BJ (cell line): ENCODE measurements at regions not wholly inside any gene's neighbourhood (a gene's known extent, or its start where the extent isn't known, plus 50 kb on each side); places are given as distances from the start of the nearest gene placed in this dataset.

ENCODE experiments used
- CTCF ChIA-PET: fragments of 350-600 bp; formaldehyde crosslinking; extraction: SDS; loops from one replicate; lab custom pipeline; 2021; ENCODE audit warnings: antibody characterized with exemption, inconsistent platforms; lab: Yijun Ruan, JAX
- POLR2A ChIA-PET: fragments of 300-600 bp; sonication (Branson Sonifier 250); formaldehyde crosslinking; extraction: SDS; loops from one replicate; lab custom pipeline; 2021; ENCODE audit warnings: antibody characterized with exemption; lab: Charles Lee
- DNase-seq: peaks from one replicate; pipeline ENCODE4 v3.0.0-alpha.2; 2011; ENCODE audit warnings: low read depth
- H3K27me3 ChIP-seq: 2 replicates; pipeline ENCODE4 v1.6.0; 2011; ENCODE audit warnings: low read length; ENCODE audit not compliant: control insufficient read depth, insufficient read depth
- H3K36me3 ChIP-seq: 2 replicates; pipeline ENCODE4 v1.5.1; 2011; ENCODE audit warnings: low read length; ENCODE audit not compliant: control insufficient read depth, insufficient read depth
- H3K4me3 ChIP-seq: 2 replicates; pipeline ENCODE4 v1.5.1; 2011; ENCODE audit warnings: low read depth, mild to moderate bottlenecking, control low read depth, low read length
- CTCF ChIP-seq: IDR thresholded peaks from 2 replicates; pipeline ENCODE4 v1.5.1; 2011; ENCODE audit warnings: low read depth, mild to moderate bottlenecking, control low read depth, inconsistent platforms, low read length, moderate library complexity; ENCODE audit not compliant: insufficient read depth

- Histone ChIP-seq H3K27me3 (no peaks in the 10 kb centered on the region), H3K36me3 (no peaks in the 10 kb centered on the region), H3K4me3 (no peak overlapping the region)
- no peak for TF ChIP-seq CTCF
- DNase-seq, result no peak
- CTCF ChIA-PET, result no interaction called here
- POLR2A ChIA-PET, result no interaction called here
Observed at GRCh38 chr6:105681061-105681460, 278.2 kb upstream of the PREP start.

- POLR2A ChIA-PET, result no interaction called here
- CTCF ChIA-PET, result no interaction called here
- Histone ChIP-seq H3K27me3 (no peaks in the 10 kb centered on the region), H3K4me3 (no peak overlapping the region), H3K36me3 (no peaks in the 10 kb centered on the region)
- no peak for TF ChIP-seq CTCF
- no peak for DNase-seq
Observed at GRCh38 chr6:105680131-105680530, 277.2 kb upstream of the PREP start.

DNA sequence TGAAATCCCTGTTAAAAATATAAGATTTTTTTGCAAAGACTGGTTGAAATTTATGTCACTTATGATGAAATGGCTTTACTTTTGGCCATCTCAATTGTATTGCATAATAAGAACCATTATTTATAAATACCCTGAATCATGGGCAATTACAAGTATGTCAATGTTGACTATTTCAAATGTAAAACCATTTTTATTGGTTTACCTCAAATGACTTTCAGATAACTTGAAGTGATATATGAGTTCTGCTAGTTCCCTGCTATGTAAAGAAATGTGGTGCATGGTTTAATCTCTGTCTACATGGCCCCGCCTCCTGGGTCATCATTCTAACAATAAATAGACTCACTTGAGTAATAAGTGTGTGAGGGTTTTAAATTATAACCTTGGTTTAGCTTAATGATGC, 275.6 kb upstream of the PREP start:
- H3K27me3 ChIP-seq, result no peaks in the 10 kb centered on the region
- ChIA-PET CTCF (no interaction called here), POLR2A (interaction anchor here (0.6 kb wide), 1 partner anchor 303 kb away, joined by 5 read pairs; no protein-coding TSS in a partner anchor)
- no peak for TF ChIP-seq CTCF
- DNase-seq, result no peak
- H3K4me3 ChIP-seq, result no peak overlapping the region
- no peaks in the 10 kb centered on the region for H3K36me3 ChIP-seq

DNA sequence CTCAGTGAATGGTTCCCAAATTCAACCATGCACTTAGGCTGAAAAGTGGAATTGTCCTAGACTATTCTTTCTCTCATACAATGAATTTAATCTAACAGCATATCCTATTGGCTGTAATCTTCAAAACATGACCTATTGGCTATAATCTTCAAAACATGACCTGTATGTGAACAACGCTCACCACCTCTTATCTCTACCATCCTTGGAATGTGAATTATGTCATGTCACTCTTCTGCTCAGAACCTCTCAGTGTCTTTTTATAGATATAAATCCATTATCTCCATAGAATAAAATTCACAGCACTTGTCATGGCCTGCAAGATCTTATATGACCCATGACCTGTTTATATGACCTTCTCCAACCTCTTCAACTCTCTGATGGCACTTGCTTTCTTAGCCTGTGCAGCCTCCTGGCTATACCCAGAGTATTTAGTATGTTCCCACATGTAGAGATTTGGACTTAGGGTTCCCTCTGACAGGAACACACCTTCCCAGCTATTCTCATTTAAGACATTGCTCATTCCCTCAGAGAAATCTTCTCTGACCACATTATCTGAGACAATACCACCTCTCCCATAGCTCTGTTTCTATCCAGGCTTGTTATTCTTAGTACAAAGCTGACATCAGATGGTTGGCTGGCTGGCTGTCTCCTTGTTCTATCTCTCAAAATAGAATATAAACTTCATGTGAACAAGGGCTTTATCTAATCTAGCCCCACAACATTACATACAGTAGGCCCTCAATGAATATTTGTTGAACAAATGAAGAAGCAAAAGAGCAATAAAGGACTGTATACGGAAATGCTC, 275.0 kb upstream of the PREP start:
- DNase-seq, result no peak
- no peak for TF ChIP-seq CTCF
- POLR2A ChIA-PET, result interaction anchor here (0.6 kb wide), 1 partner anchor 304 kb away, joined by 5 read pairs; no protein-coding TSS in a partner anchor
- H3K4me3 ChIP-seq, result no peak overlapping the region
- CTCF ChIA-PET, result no interaction called here
- H3K27me3 ChIP-seq, result no peaks in the 10 kb centered on the region
- H3K36me3 ChIP-seq, result no peaks in the 10 kb centered on the region

- Histone ChIP-seq H3K36me3 (no peaks in the 10 kb centered on the region), H3K4me3 (no peak overlapping the region), H3K27me3 (no peaks in the 10 kb centered on the region)
- ChIA-PET POLR2A (no interaction called here), CTCF (interaction anchor here (1.1 kb wide), 2 partner anchors 12 to 193 kb away, joined by 3 read pairs; no protein-coding TSS in a partner anchor)
- TF ChIP-seq CTCF, result no peak
- DNase-seq, result no peak
Observed at GRCh38 chr6:105676857-105677256, 274.0 kb upstream of the PREP start.
